ENCODE measurements at regions not wholly inside any gene's neighbourhood (a gene's known extent, or its start where the extent isn't known, plus 50 kb on each side); places are given as distances from the start of the nearest gene placed in this dataset.

- no peaks in the 10 kb centered on the region for H3K9me3 ChIP-seq (ENCODE audit: low read length)
- no peak for DNase-seq (ENCODE audit: low spot score)
- intact Hi-C loops (cut with micrococcal nuclease; ENCODE audit: unreplicated experiment) = no loop called here
- no peaks in the 10 kb centered on the region for H3K79me2 ChIP-seq (ENCODE audit: insufficient read depth, low read depth, low read length)
- H3K9me2 ChIP-seq (ENCODE audit: insufficient read depth, low read length) = no peaks in the 10 kb centered on the region
- POLR2A ChIA-PET = no interaction called here
- H3K4me1 ChIP-seq (ENCODE audit: insufficient read depth, low read length, poor library complexity, severe bottlenecking) = no peaks in the 10 kb centered on the region
- H3K4me3 ChIP-seq (ENCODE audit: low read depth, low read length, poor library complexity, severe bottlenecking) = no peak overlapping the region
- H3K4me2 ChIP-seq (ENCODE audit: low read length) = no peak overlapping the region
- H2AFZ ChIP-seq (ENCODE audit: low read length) = no peak overlapping the region
- H3K36me3 ChIP-seq (ENCODE audit: insufficient read depth, low read length) = no peaks in the 10 kb centered on the region
- TF ChIP-seq EZH2phosphoT487 (IDR thresholded peaks at IDR 0.05; ENCODE audit: borderline replicate concordance, low read depth, low read length) (no peak), CTCF (conservative IDR thresholded peaks at IDR 0.05; ENCODE audit: low read length) (no peak)
- no peaks in the 10 kb centered on the region for H4K20me1 ChIP-seq (ENCODE audit: insufficient read depth, low read length)
- H3K27ac ChIP-seq (ENCODE audit: low read depth, low read length, poor library complexity, severe bottlenecking) = no peak overlapping the region
- no TSS peak for BruUV-seq (replicated peaks)
- CTCF ChIA-PET (ENCODE audit: unreplicated experiment) = no interaction called here
These were observed 60.1 kb upstream of the DIO2 start for GRCh38 chr14:80271389-80271788.

- H2AFZ ChIP-seq (ENCODE audit: low read length) = no peak overlapping the region
- BruUV-seq (replicated peaks) = no TSS peak
- TF ChIP-seq CTCF (conservative IDR thresholded peaks at IDR 0.05; ENCODE audit: low read length) (no peak), EZH2phosphoT487 (IDR thresholded peaks at IDR 0.05; ENCODE audit: borderline replicate concordance, low read depth, low read length) (no peak)
- H3K36me3 ChIP-seq (ENCODE audit: insufficient read depth, low read length) = no peaks in the 10 kb centered on the region
- no peaks in the 10 kb centered on the region for H3K79me2 ChIP-seq (ENCODE audit: insufficient read depth, low read depth, low read length)
- ChIA-PET POLR2A (interaction anchor here (1.1 kb wide), 1 partner anchor 741 kb away, joined by 3 read pairs; no protein-coding TSS in a partner anchor), CTCF (ENCODE audit: unreplicated experiment) (no interaction called here)
- no peak overlapping the region for H3K4me2 ChIP-seq (ENCODE audit: low read length)
- H3K4me3 ChIP-seq (ENCODE audit: low read depth, low read length, poor library complexity, severe bottlenecking) = no peak overlapping the region
- no peaks in the 10 kb centered on the region for H3K4me1 ChIP-seq (ENCODE audit: insufficient read depth, low read length, poor library complexity, severe bottlenecking)
- H4K20me1 ChIP-seq (ENCODE audit: insufficient read depth, low read length) = no peaks in the 10 kb centered on the region
- intact Hi-C loops (cut with micrococcal nuclease; ENCODE audit: unreplicated experiment) = no loop called here
- DNase-seq (ENCODE audit: low spot score) = no peak
- H3K9me3 ChIP-seq (ENCODE audit: low read length) = no peaks in the 10 kb centered on the region
- no peaks in the 10 kb centered on the region for H3K9me2 ChIP-seq (ENCODE audit: insufficient read depth, low read length)
- H3K27ac ChIP-seq (ENCODE audit: low read depth, low read length, poor library complexity, severe bottlenecking) = no peak overlapping the region
These were observed 58.1 kb upstream of the DIO2 start for GRCh38 chr14:80269353-80269925.

DNA sequence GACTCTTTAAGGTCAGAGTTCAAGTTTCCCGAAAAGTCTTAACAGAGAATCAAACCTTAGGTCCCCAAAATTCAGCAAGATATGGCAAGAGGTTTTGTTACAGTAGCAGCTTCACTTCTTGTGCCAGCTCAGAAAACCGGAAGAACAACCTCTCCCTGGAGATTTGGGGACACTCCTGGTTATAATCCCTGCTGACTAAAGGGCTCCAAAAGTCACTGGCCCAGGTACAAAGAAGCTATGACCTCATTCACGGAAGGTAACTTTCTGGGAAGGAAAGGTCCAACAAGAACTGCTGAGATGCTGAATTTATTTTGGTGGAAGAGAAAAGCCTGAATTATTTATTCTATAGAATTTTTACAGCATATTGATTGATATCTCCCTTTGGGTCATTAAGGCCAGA, 55.6 kb upstream of the DIO2 start:
- Histone ChIP-seq H4K20me1 (ENCODE audit: insufficient read depth, low read length) (no peaks in the 10 kb centered on the region), H3K4me3 (ENCODE audit: low read depth, low read length, poor library complexity, severe bottlenecking) (no peak overlapping the region), H3K9me2 (ENCODE audit: insufficient read depth, low read length) (no peaks in the 10 kb centered on the region), H3K4me2 (ENCODE audit: low read length) (no peak overlapping the region), H3K9me3 (ENCODE audit: low read length) (no peaks in the 10 kb centered on the region), H2AFZ (ENCODE audit: low read length) (no peak overlapping the region), H3K79me2 (ENCODE audit: insufficient read depth, low read depth, low read length) (no peaks in the 10 kb centered on the region), H3K27ac (ENCODE audit: low read depth, low read length, poor library complexity, severe bottlenecking) (no peak overlapping the region), H3K4me1 (ENCODE audit: insufficient read depth, low read length, poor library complexity, severe bottlenecking) (no peaks in the 10 kb centered on the region), H3K36me3 (ENCODE audit: insufficient read depth, low read length) (no peaks in the 10 kb centered on the region)
- intact Hi-C loops (cut with micrococcal nuclease; ENCODE audit: unreplicated experiment) = no loop called here
- CTCF ChIA-PET (ENCODE audit: unreplicated experiment) = no interaction called here
- POLR2A ChIA-PET = no interaction called here
- BruUV-seq (replicated peaks) = no TSS peak
- DNase-seq (ENCODE audit: low spot score) = no peak
- TF ChIP-seq EZH2phosphoT487 (IDR thresholded peaks at IDR 0.05; ENCODE audit: borderline replicate concordance, low read depth, low read length) (no peak), CTCF (conservative IDR thresholded peaks at IDR 0.05; ENCODE audit: low read length) (no peak)
